A549 (cell line): ENCODE measurements at regions not wholly inside any gene's neighbourhood (a gene's known extent, or its start where the extent isn't known, plus 50 kb on each side); places are given as distances from the start of the nearest gene placed in this dataset.

Experiments
- ATAC-seq, 2 experiments: fragments of 200-7000 bp in 1 of 2; fragments of >200 bp in 1 of 2; cut with Nextera tagmentation in 1 of 2; cut with Tn5 transposase in 1 of 2; 3 replicates each; pipeline versions ENCODE4 v1.8.0 to v1.9.1; 2018 to 2020; ENCODE audit warnings: mild to moderate bottlenecking in 1 of 2, moderate library complexity in 1 of 2
- CTCF ChIA-PET: fragments of 300-600 bp; sonication (Branson Sonifier 250); formaldehyde crosslinking; extraction: SDS; loops from one replicate; lab custom pipeline; 2021; ENCODE audit warnings: antibody characterized with exemption, inconsistent platforms; lab: Yijun Ruan, JAX
- POLR2A ChIA-PET: fragments of 350-600 bp; formaldehyde crosslinking; extraction: SDS; loops from one replicate; lab custom pipeline; 2021; ENCODE audit warnings: antibody characterized with exemption, inconsistent platforms; lab: Yijun Ruan, JAX
- DNase-seq, 2 experiments: peaks; one replicate each; pipeline versions ENCODE4 v3.0.0 to v3.0.0-alpha.2; 2011 to 2016; ENCODE audit warnings: low read depth in 1 of 2, low spot score in 1 of 2
- FAIRE-seq: peaks from 2 replicates; lab custom pipeline; 2011; peaks lifted over from hg19 to GRCh38; lab: Jason Lieb, UNC
- H3K27ac ChIP-seq, 2 experiments: fragments of >200 bp; sonication (Bioruptor Twin); formaldehyde crosslinking; 3 replicates each; pipeline ENCODE4 v1.5.1; 2016 to 2017
- H3K4me1 ChIP-seq: fragments of >200 bp; sonication (Bioruptor Twin); formaldehyde crosslinking; 3 replicates; pipeline ENCODE4 v1.6.1; 2016
- H3K4me2 ChIP-seq: fragments of >200 bp; sonication (Bioruptor Twin); formaldehyde crosslinking; 3 replicates; pipeline ENCODE4 v1.6.1; 2016
- H3K4me3 ChIP-seq: fragments of >200 bp; sonication (Bioruptor Twin); formaldehyde crosslinking; 3 replicates; pipeline ENCODE4 v1.5.1; 2016
- H3K9me3 ChIP-seq: fragments of >200 bp; sonication (Bioruptor Twin); formaldehyde crosslinking; 3 replicates; pipeline ENCODE4 v1.6.1; 2016
- BHLHE40 ChIP-seq: IDR thresholded peaks from 2 replicates; pipeline ENCODE4 v1.6.1; 2012; ENCODE audit warnings: low read depth, low read length, inconsistent platforms
- CHD4 ChIP-seq: fragments of 200-600 bp; sonication (generic); IDR thresholded peaks from 2 replicates; pipeline ENCODE4 v1.6.1; 2016; ENCODE audit warnings: antibody characterized with exemption, mild to moderate bottlenecking, borderline replicate concordance
- EHF ChIP-seq: fragments of 250-450 bp; sonication (Bioruptor Pico); IDR thresholded peaks from 2 replicates; pipeline ENCODE4 v1.5.0; 2020; ENCODE audit warnings: mild to moderate bottlenecking
- GATA3 ChIP-seq: IDR thresholded peaks from 2 replicates; pipeline ENCODE4 v1.6.1; 2012; ENCODE audit warnings: borderline replicate concordance
- HDAC2 ChIP-seq: fragments of 200-600 bp; sonication (generic); IDR thresholded peaks from 2 replicates; pipeline ENCODE4 v1.6.1; 2016
- HOXA7 ChIP-seq: fragments of 250-450 bp; sonication (Bioruptor Pico); IDR thresholded peaks from 2 replicates; pipeline ENCODE4 v1.5.0; 2020; ENCODE audit warnings: mild to moderate bottlenecking, moderate library complexity
- HOXB13 ChIP-seq: fragments of 250-450 bp; sonication (Bioruptor Pico); IDR thresholded peaks from 2 replicates; pipeline ENCODE4 v1.5.0; 2020; ENCODE audit warnings: low read depth, mild to moderate bottlenecking, moderate library complexity
- KDM1A ChIP-seq: fragments of 200-600 bp; sonication (generic); IDR thresholded peaks from 2 replicates; pipeline ENCODE4 v1.6.1; 2016; ENCODE audit warnings: low read depth, mild to moderate bottlenecking
- MAZ ChIP-seq: fragments of 150-350 bp; IDR thresholded peaks from 2 replicates; pipeline ENCODE4 v1.6.1; 2014; ENCODE audit warnings: antibody characterized with exemption, low read depth, low read length, borderline replicate concordance
- POLR2A ChIP-seq: IDR thresholded peaks from 2 replicates; pipeline ENCODE4 v1.6.1; 2012; ENCODE audit warnings: mild to moderate bottlenecking, low read length
- POLR2AphosphoS2 ChIP-seq: conservative IDR thresholded peaks from 2 replicates; pipeline ENCODE4 v1.6.1; 2012; ENCODE audit warnings: low read length, improper control_type of control experiment, inconsistent platforms
- RCOR1 ChIP-seq: fragments of 150-350 bp; IDR thresholded peaks from 2 replicates; pipeline ENCODE4 v1.6.1; 2014; ENCODE audit warnings: antibody characterized with exemption, low read length, low read depth
- SREBF2 ChIP-seq: fragments of 450-650 bp; IDR thresholded peaks from 2 replicates; pipeline ENCODE4 v1.6.1; 2014; ENCODE audit warnings: mild to moderate bottlenecking, moderate library complexity
- TP53 ChIP-seq: fragments of 250-450 bp; sonication (Bioruptor Pico); IDR thresholded peaks from 2 replicates; pipeline ENCODE4 v1.5.0; 2021; ENCODE audit warnings: mild to moderate bottlenecking, moderate library complexity
- ZFP36 ChIP-seq: fragments of 450-650 bp; IDR thresholded peaks from 2 replicates; pipeline ENCODE4 v1.6.1; 2014; ENCODE audit warnings: borderline replicate concordance; ENCODE audit not compliant: partially characterized antibody
- ZNF302 ChIP-seq: fragments of 250-450 bp; sonication (Bioruptor Pico); IDR thresholded peaks from 2 replicates; pipeline ENCODE4 v1.9.0; 2021; ENCODE audit warnings: inconsistent platforms, mild to moderate bottlenecking, moderate library complexity
- WGBS: methylation state at CpG from one replicate; pipeline ENCODE4 v1.1.6; 2017; ENCODE audit errors: missing lambda C conversion rate; 5-methylcytosine and 5-hydroxymethylcytosine counted together
- small RNA-seq, 6 experiments: library from RNA; depleted of rRNA; stranded (forward); fragments of <200 nt; gene quantifications; one replicate each; pipeline ENCODE3, GENCODE V24; 2012
- TF ChIP-seq, protein P1 (sequence below): fragments of 250-450 bp; sonication (Bioruptor Pico); IDR thresholded peaks from 2 replicates; pipeline ENCODE4 v1.5.0; 2021; ENCODE audit warnings: mild to moderate bottlenecking, moderate library complexity, borderline replicate concordance
- TF ChIP-seq, protein P2 (sequence below): IDR thresholded peaks from 2 replicates; pipeline ENCODE4 v1.6.1; 2012
- TF ChIP-seq, protein P3 (sequence below): fragments of >200 bp; sonication (Bioruptor Twin); formaldehyde crosslinking; IDR thresholded peaks from 3 replicates; pipeline ENCODE4 v1.5.1; 2016

DNA sequence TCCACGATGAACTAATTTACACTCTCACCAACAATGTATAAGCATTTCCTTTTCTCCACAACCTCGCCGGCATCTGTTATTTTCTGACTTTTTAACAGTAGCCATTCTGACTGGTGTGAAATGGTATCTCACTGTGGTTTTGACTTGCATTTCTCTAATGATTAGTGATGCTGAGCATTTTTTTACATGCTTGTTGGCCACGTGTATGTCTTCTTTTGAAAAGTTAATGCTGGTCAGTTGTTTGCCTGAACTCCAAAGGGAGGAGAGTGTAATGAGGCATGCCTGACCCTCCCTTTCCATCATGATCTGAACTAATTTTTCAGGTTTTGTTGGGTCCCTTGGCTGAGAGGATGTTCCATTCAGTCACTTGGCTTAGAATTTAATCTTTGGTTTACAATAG, 50.7 kb upstream of the SVIL start:
- WGBS = 82% methylated on average over 4 of the region's 4 CpGs
- TF ChIP-seq, protein P1, sequence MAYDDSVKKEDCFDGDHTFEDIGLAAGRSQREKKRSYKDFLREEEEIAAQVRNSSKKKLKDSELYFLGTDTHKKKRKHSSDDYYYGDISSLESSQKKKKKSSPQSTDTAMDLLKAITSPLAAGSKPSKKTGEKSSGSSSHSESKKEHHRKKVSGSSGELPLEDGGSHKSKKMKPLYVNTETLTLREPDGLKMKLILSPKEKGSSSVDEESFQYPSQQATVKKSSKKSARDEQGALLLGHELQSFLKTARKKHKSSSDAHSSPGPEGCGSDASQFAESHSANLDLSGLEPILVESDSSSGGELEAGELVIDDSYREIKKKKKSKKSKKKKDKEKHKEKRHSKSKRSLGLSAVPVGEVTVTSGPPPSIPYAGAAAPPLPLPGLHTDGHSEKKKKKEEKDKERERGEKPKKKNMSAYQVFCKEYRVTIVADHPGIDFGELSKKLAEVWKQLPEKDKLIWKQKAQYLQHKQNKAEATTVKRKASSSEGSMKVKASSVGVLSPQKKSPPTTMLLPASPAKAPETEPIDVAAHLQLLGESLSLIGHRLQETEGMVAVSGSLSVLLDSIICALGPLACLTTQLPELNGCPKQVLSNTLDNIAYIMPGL = no peak
- TF ChIP-seq KDM1A = no peak
- TF ChIP-seq HOXA7 (CRISPR knock-in tag) = no peak
- TF ChIP-seq, protein P2, sequence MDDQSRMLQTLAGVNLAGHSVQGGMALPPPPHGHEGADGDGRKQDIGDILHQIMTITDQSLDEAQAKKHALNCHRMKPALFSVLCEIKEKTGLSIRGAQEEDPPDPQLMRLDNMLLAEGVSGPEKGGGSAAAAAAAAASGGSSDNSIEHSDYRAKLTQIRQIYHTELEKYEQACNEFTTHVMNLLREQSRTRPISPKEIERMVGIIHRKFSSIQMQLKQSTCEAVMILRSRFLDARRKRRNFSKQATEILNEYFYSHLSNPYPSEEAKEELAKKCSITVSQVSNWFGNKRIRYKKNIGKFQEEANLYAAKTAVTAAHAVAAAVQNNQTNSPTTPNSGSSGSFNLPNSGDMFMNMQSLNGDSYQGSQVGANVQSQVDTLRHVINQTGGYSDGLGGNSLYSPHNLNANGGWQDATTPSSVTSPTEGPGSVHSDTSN = no peak
- no peak for TF ChIP-seq HOXB13 (CRISPR knock-in tag)
- no peak for TF ChIP-seq BHLHE40
- TF ChIP-seq ZFP36 = no peak
- no peak for TF ChIP-seq HDAC2
- no peak for TF ChIP-seq POLR2AphosphoS2
- TF ChIP-seq ZNF302 (CRISPR knock-in tag) = no peak
- no peak for TF ChIP-seq CHD4
- TF ChIP-seq, protein P3, sequence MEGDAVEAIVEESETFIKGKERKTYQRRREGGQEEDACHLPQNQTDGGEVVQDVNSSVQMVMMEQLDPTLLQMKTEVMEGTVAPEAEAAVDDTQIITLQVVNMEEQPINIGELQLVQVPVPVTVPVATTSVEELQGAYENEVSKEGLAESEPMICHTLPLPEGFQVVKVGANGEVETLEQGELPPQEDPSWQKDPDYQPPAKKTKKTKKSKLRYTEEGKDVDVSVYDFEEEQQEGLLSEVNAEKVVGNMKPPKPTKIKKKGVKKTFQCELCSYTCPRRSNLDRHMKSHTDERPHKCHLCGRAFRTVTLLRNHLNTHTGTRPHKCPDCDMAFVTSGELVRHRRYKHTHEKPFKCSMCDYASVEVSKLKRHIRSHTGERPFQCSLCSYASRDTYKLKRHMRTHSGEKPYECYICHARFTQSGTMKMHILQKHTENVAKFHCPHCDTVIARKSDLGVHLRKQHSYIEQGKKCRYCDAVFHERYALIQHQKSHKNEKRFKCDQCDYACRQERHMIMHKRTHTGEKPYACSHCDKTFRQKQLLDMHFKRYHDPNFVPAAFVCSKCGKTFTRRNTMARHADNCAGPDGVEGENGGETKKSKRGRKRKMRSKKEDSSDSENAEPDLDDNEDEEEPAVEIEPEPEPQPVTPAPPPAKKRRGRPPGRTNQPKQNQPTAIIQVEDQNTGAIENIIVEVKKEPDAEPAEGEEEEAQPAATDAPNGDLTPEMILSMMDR = no peak
- TF ChIP-seq SREBF2 = no peak
- TF ChIP-seq POLR2A = no peak
- no peak for TF ChIP-seq MAZ
- TF ChIP-seq TP53 (CRISPR knock-in tag) = no peak
- TF ChIP-seq RCOR1 = no peak
- TF ChIP-seq GATA3 = no peak
- TF ChIP-seq EHF (CRISPR knock-in tag) = no peak
- POLR2A ChIA-PET = no interaction called here

More for the DNA sequence above, 50.7 kb upstream of the SVIL start:
- Histone ChIP-seq H3K9me3 (no peaks in the 10 kb centered on the region), H3K4me3 (no peak overlapping the region), H3K27ac (no peak overlapping the region), H3K4me1 (peaks cover 24% of the 10 kb centered on the region), H3K4me2 (no peak overlapping the region)
- CTCF ChIA-PET = no interaction called here
- FAIRE-seq (no peak), DNase-seq (no peak), ATAC-seq (no peak)

Small RNA genes lying in the stretch of these regions (small RNA-seq; reads per million reads assigned to genes)
- gene CKS1BP2 (0 reads per million in 6 experiments), gene RNU6-908P (0 reads per million in 6 experiments)
